ENCODE measurements at regions not wholly inside any gene's neighbourhood (a gene's known extent, or its start where the extent isn't known, plus 50 kb on each side); places are given as distances from the start of the nearest gene placed in this dataset.

GRCh38 chr2:120515759-120516678, 170.1 kb downstream of the INHBB start:
- DNase-seq (ENCODE audit: low read depth in 2 of 2), result no peak

GRCh38 chr2:120516679-120517314, 170.9 kb downstream of the INHBB start:
- DNase-seq (ENCODE audit: low read depth in 2 of 2), result no peak

GRCh38 chr2:120517751-120518469, 172.0 kb downstream of the INHBB start:
- no peak for DNase-seq (ENCODE audit: low read depth in 2 of 2)

- no peak for DNase-seq (ENCODE audit: low read depth in 2 of 2)
Measured at GRCh38 chr2:120518819-120519218, 172.9 kb downstream of the INHBB start.

- DNase-seq (ENCODE audit: low read depth in 2 of 2), result no peak
Measured at GRCh38 chr2:120519469-120519868, 173.5 kb downstream of the INHBB start.

- no peak for DNase-seq (ENCODE audit: low read depth in 2 of 2)
Measured at GRCh38 chr2:120520454-120520853, 174.5 kb downstream of the INHBB start.

GRCh38 chr2:120520929-120521912, 175.3 kb downstream of the INHBB start:
- no peak for DNase-seq (ENCODE audit: low read depth in 2 of 2)

- no peak for DNase-seq (ENCODE audit: low read depth in 2 of 2)
Measured at GRCh38 chr2:120522151-120522751, 176.3 kb downstream of the INHBB start.

GRCh38 chr2:120523766-120524165, 177.8 kb downstream of the INHBB start:
- no peak for DNase-seq (ENCODE audit: low read depth in 2 of 2)

- DNase-seq (ENCODE audit: low read depth in 2 of 2), result no peak
Measured at GRCh38 chr2:120524174-120524573, 178.2 kb downstream of the INHBB start.

GRCh38 chr2:120525056-120526046, 179.4 kb downstream of the INHBB start:
- DNase-seq (ENCODE audit: low read depth in 2 of 2), result no peak

GRCh38 chr2:120526047-120526562, 180.2 kb downstream of the INHBB start:
- DNase-seq (ENCODE audit: low read depth in 2 of 2), result no peak

GRCh38 chr2:120526997-120527945, 181.3 kb downstream of the INHBB start:
- no peak for DNase-seq (ENCODE audit: low read depth in 2 of 2)

- DNase-seq (ENCODE audit: low read depth in 2 of 2), result no peak
Measured at GRCh38 chr2:120528051-120528692, 182.2 kb downstream of the INHBB start.

GRCh38 chr2:120528693-120529076, 182.7 kb downstream of the INHBB start:
- DNase-seq (ENCODE audit: low read depth in 2 of 2), result no peak

- DNase-seq (ENCODE audit: low read depth in 2 of 2), result no peak
Measured at GRCh38 chr2:120530781-120531180, 184.8 kb downstream of the INHBB start.

- DNase-seq (ENCODE audit: low read depth in 2 of 2), result no peak
Measured at GRCh38 chr2:120531365-120531764, 185.4 kb downstream of the INHBB start.

Data from stimulated activated CD8-positive, alpha-beta memory T cell treated with anti-CD3 and anti-CD28 coated beads, Interleukin-7, amount 100 ng/mL, for 1 hour (primary cell).